HCT116 (cell line): ENCODE measurements at regions not wholly inside any gene's neighbourhood (a gene's known extent, or its start where the extent isn't known, plus 50 kb on each side); places are given as distances from the start of the nearest gene placed in this dataset.

Source experiments
- ATAC-seq: fragments of 200-7000 bp; cut with Tn5 transposase; 2 replicates; pipeline ENCODE4 v1.9.1; 2020; ENCODE audit warnings: mild to moderate bottlenecking, moderate library complexity
- BruUV-seq: library from RNA; stranded (reverse); fragments of 400-500 nt; replicated peaks from 2 replicates; lab custom pipeline; 2021; lab: Mats Ljungman, UMichigan
- CTCF ChIA-PET: fragments of 300-600 bp; sonication (Branson Sonifier 250); formaldehyde crosslinking; loops from one replicate; lab custom pipeline; 2021; ENCODE audit warnings: antibody characterized with exemption; lab: Charles Lee
- POLR2A ChIA-PET: fragments of 300-600, 350-600 bp; sonication (Branson Sonifier 250); formaldehyde crosslinking; loops from one replicate; lab custom pipeline; 2021; ENCODE audit warnings: antibody characterized with exemption; lab: Charles Lee
- RAD21 ChIA-PET, 2 experiments: fragments of 300-600 bp; sonication (Branson Sonifier 250); formaldehyde crosslinking; loops; one replicate each; lab custom pipeline; 2023; ENCODE audit warnings: low total read pairs in 2 of 2; ENCODE audit not compliant: uncharacterized antibody in 2 of 2, unreplicated experiment in 2 of 2, low non-redundant PET in 1 of 2; lab: Charles Lee
- DNase-seq: peaks from one replicate; pipeline ENCODE4 v3.0.0-alpha.2; 2010; ENCODE audit warnings: low read depth, low spot score
- H2AFZ ChIP-seq: fragments of 200-600 bp; shearing (Covaris generic), sonication (generic); 2 replicates; pipeline ENCODE4 v1.6.1; 2017; ENCODE audit warnings: low read depth, mixed run types, mixed read lengths, antibody characterized with exemption, low read length; ENCODE audit not compliant: poor library complexity, severe bottlenecking
- H3K27ac ChIP-seq: 2 replicates; pipeline ENCODE4 v1.5.1; 2012; ENCODE audit warnings: low read depth, low read length
- H3K27me3 ChIP-seq: fragments of 200-600 bp; sonication (generic); 2 replicates; pipeline ENCODE4 v1.6.1; 2016; ENCODE audit warnings: mixed run types, low read length, mixed read lengths; ENCODE audit not compliant: insufficient read depth
- H3K36me3 ChIP-seq, 2 experiments: fragments of 200-500 bp in 1 of 2; fragments of 200-600 bp in 1 of 2; sonication (Bioruptor generic) in 1 of 2; sonication (generic) in 1 of 2; 2 replicates each; pipeline versions ENCODE4 v1.5.1 to v1.6.1; 2014 to 2016; ENCODE audit warnings: low read length in 2 of 2, inconsistent platforms in 1 of 2, mixed read lengths in 1 of 2, mixed run types in 1 of 2; ENCODE audit not compliant: insufficient read depth in 2 of 2, control insufficient read depth in 1 of 2
- H3K4me1 ChIP-seq, 2 experiments: fragments of 200-600 bp in 1 of 2; sonication (generic) in 1 of 2; 2 replicates each; pipeline versions ENCODE4 v1.5.1 to v1.6.1; 2012 to 2017; ENCODE audit warnings: low read length in 2 of 2, inconsistent platforms in 1 of 2, mild to moderate bottlenecking in 1 of 2, mixed read lengths in 1 of 2, mixed run types in 1 of 2, moderate library complexity in 1 of 2; ENCODE audit not compliant: insufficient read depth in 2 of 2, control insufficient read depth in 1 of 2
- H3K4me2 ChIP-seq: fragments of 200-600 bp; sonication (generic); 2 replicates; pipeline ENCODE4 v1.6.1; 2017; ENCODE audit warnings: mixed run types, low read length, mixed read lengths
- H3K4me3 ChIP-seq, 2 experiments: fragments of 200-600 bp in 1 of 2; sonication (generic) in 1 of 2; replicated peaks in 1 of 2; 2 replicates each; pipeline ENCODE4 v1.5.1; 2011 to 2016; ENCODE audit warnings: low read length in 2 of 2, control low read depth in 1 of 2, low read depth in 1 of 2, mild to moderate bottlenecking in 1 of 2, mixed read lengths in 1 of 2, mixed run types in 1 of 2
- H3K79me2 ChIP-seq: fragments of 200-600 bp; sonication (generic); 2 replicates; pipeline ENCODE4 v1.6.1; 2017; ENCODE audit warnings: mild to moderate bottlenecking, mixed run types, low read length, moderate library complexity, mixed read lengths; ENCODE audit not compliant: insufficient read depth
- H3K9ac ChIP-seq: fragments of 200-600 bp; sonication (generic); 2 replicates; pipeline ENCODE4 v1.6.1; 2016; ENCODE audit warnings: low read length, mixed read lengths
- H3K9me2 ChIP-seq: fragments of 200-600 bp; sonication (generic), shearing (Covaris generic); 2 replicates; pipeline ENCODE4 v1.6.1; 2017; ENCODE audit warnings: mixed run types, mild to moderate bottlenecking, moderate library complexity; ENCODE audit not compliant: insufficient read depth
- H3K9me3 ChIP-seq, 2 experiments: fragments of 200-500 bp in 1 of 2; fragments of 200-600 bp in 1 of 2; sonication (Bioruptor generic) in 1 of 2; sonication (generic) in 1 of 2; 2 replicates each; pipeline ENCODE4 v1.6.1; 2014 to 2017; ENCODE audit warnings: low read length in 2 of 2, mixed read lengths in 2 of 2, inconsistent platforms in 1 of 2, low read depth in 1 of 2, mild to moderate bottlenecking in 1 of 2, mixed run types in 1 of 2, moderate library complexity in 1 of 2; ENCODE audit not compliant: control insufficient read depth in 1 of 2, insufficient read depth in 1 of 2
- H4K20me1 ChIP-seq: fragments of 200-600 bp; sonication (generic), shearing (Covaris generic); 2 replicates; pipeline ENCODE4 v1.6.1; 2017; ENCODE audit warnings: mixed run types, mild to moderate bottlenecking, moderate library complexity; ENCODE audit not compliant: insufficient read depth
- ATF3 ChIP-seq: IDR thresholded peaks from 2 replicates; pipeline ENCODE4 v1.6.1; 2012
- CBX3 ChIP-seq: IDR thresholded peaks from 2 replicates; pipeline ENCODE4 v1.6.1; 2012; ENCODE audit warnings: low read depth
- CTCF ChIP-seq, 3 experiments: fragments of 200-600 bp in 1 of 3; sonication (generic) in 1 of 3; IDR thresholded peaks in 2 of 3; conservative IDR thresholded peaks in 1 of 3; 2 replicates each; pipeline ENCODE4 v1.5.1; 2012 to 2017; ENCODE audit warnings: low read depth in 2 of 3, low read length in 2 of 3, antibody characterized with exemption in 1 of 3, borderline replicate concordance in 1 of 3, control low read depth in 1 of 3, mild to moderate bottlenecking in 1 of 3, mixed read lengths in 1 of 3, mixed run types in 1 of 3, moderate library complexity in 1 of 3; ENCODE audit not compliant: insufficient read depth in 1 of 3
- EGR1 ChIP-seq: IDR thresholded peaks from 2 replicates; pipeline ENCODE4 v1.6.1; 2012; ENCODE audit warnings: low read depth
- ELF1 ChIP-seq: IDR thresholded peaks from 2 replicates; pipeline ENCODE4 v1.6.1; 2012; ENCODE audit warnings: low read depth, borderline replicate concordance
- EZH2phosphoT487 ChIP-seq: fragments of 200-600 bp; IDR thresholded peaks from 2 replicates; pipeline ENCODE4 v1.6.1; 2018; ENCODE audit warnings: antibody characterized with exemption, borderline replicate concordance
- FOSL1 ChIP-seq: IDR thresholded peaks from 2 replicates; pipeline ENCODE4 v1.6.1; 2012; ENCODE audit warnings: low read depth
- POLR2A ChIP-seq: IDR thresholded peaks from 2 replicates; pipeline ENCODE4 v1.7.0; 2011; ENCODE audit warnings: borderline replicate concordance; ENCODE audit not compliant: insufficient read depth, insufficient read length; ENCODE audit errors: extremely low read depth
- POLR2AphosphoS5 ChIP-seq: IDR thresholded peaks from 2 replicates; pipeline ENCODE4 v1.6.1; 2011; ENCODE audit warnings: mild to moderate bottlenecking, low read depth, low read length, moderate library complexity
- SP1 ChIP-seq: IDR thresholded peaks from 2 replicates; pipeline ENCODE4 v1.6.1; 2012; ENCODE audit warnings: low read depth
- SRF ChIP-seq: IDR thresholded peaks from 2 replicates; pipeline ENCODE4 v1.6.1; 2012; ENCODE audit warnings: low read depth
- YY1 ChIP-seq: IDR thresholded peaks from 2 replicates; pipeline ENCODE4 v1.6.1; 2011; ENCODE audit warnings: low read length, low read depth, moderate library complexity, mild to moderate bottlenecking; ENCODE audit not compliant: insufficient replicate concordance; ENCODE audit errors: extremely low read depth
- ZFX ChIP-seq: fragments of 450-650 bp; IDR thresholded peaks from 2 replicates; pipeline ENCODE4 v1.6.1; 2017
- ZNF274 ChIP-seq: fragments of 200-500 bp; sonication (Bioruptor generic); IDR thresholded peaks from 2 replicates; pipeline ENCODE4 v1.6.1; 2014; ENCODE audit warnings: mild to moderate bottlenecking, low read depth, low read length, inconsistent platforms
- intact Hi-C: fragments of 100-400 bp; cut with micrococcal nuclease; formaldehyde crosslinking; loops from 2 replicates; pipeline ENCODE4 v1.10.0; 2022
- TF ChIP-seq, protein P1 (sequence below): IDR thresholded peaks from 2 replicates; pipeline ENCODE4 v1.6.1; 2011; ENCODE audit warnings: mild to moderate bottlenecking, low read length, moderate library complexity; ENCODE audit not compliant: insufficient replicate concordance; ENCODE audit errors: extremely low read depth

DNA sequence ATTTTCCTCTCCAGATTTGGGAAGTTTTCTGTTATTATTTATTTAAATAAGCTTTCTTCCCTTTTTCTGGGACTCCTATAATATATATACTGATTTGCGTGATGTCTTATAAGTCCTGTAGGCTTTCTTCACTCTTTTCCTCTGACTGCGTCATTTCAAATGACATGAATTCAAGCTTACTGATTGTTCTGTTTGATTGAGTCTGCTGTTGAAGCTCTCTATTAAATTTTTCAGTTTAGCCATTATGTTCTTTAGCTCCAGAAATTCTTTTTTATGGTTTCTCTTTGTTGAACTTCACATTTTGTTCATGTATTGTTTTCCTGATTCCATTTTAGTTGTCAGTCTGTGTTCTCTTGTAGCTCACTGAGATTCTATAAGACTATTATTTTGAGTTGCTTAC lies 135.8 kb upstream of the PRR23C start:
- ATAC-seq (no peak), DNase-seq (no peak)
- peak; percentile 34; the same call in 1 of the 2 replicates for TF ChIP-seq CBX3
- no peak for TF ChIP-seq ELF1
- no peak overlapping the region for H3K4me3 ChIP-seq
- no peaks in the 10 kb centered on the region; a peak in 1 of 4 replicates for H3K9me3 ChIP-seq
- no peaks in the 10 kb centered on the region for H3K4me1 ChIP-seq
- H3K27ac ChIP-seq: no peak overlapping the region
- BruUV-seq: no TSS peak
- no peaks in the 10 kb centered on the region for H4K20me1 ChIP-seq
- H3K27me3 ChIP-seq: no peaks in the 10 kb centered on the region
- CTCF ChIA-PET: interaction anchor here (0.8 to 1.2 kb wide), 2 partner anchors 68 to 139 kb away, joined by 4 read pairs; no protein-coding TSS in a partner anchor
- H3K79me2 ChIP-seq: no peaks in the 10 kb centered on the region
- H2AFZ ChIP-seq: no peak overlapping the region
- intact Hi-C loops: no loop called here
- RAD21 ChIA-PET: no interaction called here
- H3K9ac ChIP-seq: no peak overlapping the region
- H3K4me2 ChIP-seq: no peak overlapping the region
- no peaks in the 10 kb centered on the region for H3K9me2 ChIP-seq
- H3K36me3 ChIP-seq: no peaks in the 10 kb centered on the region
- POLR2A ChIA-PET: no interaction called here

DNA sequence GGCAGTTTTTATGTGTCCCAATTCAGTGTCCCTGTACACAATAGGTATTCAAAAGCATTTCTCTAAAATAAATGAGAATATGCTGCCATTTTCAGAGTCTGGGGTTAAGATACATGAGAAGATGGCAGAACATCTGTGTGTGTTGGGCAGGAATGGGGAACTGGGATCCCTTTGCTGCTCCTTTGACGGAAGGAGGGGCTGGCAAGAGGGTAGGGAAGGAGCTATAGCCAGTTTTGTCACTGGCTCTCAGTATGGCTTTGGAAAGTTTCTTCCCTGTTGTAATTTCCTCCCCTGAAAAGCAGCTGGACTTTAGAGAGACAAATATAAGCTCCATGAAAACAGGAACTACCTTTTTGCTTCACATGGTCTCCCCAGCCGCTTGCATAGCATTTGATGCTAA lies 137.5 kb upstream of the PRR23C start:
- Histone ChIP-seq H3K4me2 (no peak overlapping the region), H3K9me3 (no peaks in the 10 kb centered on the region; a peak in 1 of 4 replicates), H3K4me3 (no peak overlapping the region), H3K79me2 (no peaks in the 10 kb centered on the region), H2AFZ (no peak overlapping the region), H3K27ac (no peak overlapping the region), H3K9me2 (no peaks in the 10 kb centered on the region), H3K9ac (no peak overlapping the region), H3K4me1 (no peaks in the 10 kb centered on the region), H3K36me3 (no peaks in the 10 kb centered on the region), H4K20me1 (no peaks in the 10 kb centered on the region), H3K27me3 (no peaks in the 10 kb centered on the region)
- DNase-seq: no peak
- ChIA-PET RAD21 (no interaction called here), POLR2A (no interaction called here), CTCF (no interaction called here)
- ATAC-seq: no peak
- BruUV-seq: no TSS peak
- intact Hi-C loops: no loop called here
- TF ChIP-seq EZH2phosphoT487 (no peak), ZFX (no peak), CTCF (IDR thresholded peaks at IDR 0.05 in 2 of 3, conservative IDR thresholded peaks at IDR 0.05 in 1 of 3; ENCODE audit: borderline replicate concordance in 1 of 3, insufficient read depth in 1 of 3, low read depth in 2 of 3, low read length in 2 of 3) (no peak), ATF3 (no peak), SP1 (no peak), YY1 (no peak), ZNF274 (no peak), POLR2AphosphoS5 (no peak), CBX3 (no peak), POLR2A (no peak), SRF (no peak), EGR1 (no peak), FOSL1 (no peak)
- TF ChIP-seq, protein P1, sequence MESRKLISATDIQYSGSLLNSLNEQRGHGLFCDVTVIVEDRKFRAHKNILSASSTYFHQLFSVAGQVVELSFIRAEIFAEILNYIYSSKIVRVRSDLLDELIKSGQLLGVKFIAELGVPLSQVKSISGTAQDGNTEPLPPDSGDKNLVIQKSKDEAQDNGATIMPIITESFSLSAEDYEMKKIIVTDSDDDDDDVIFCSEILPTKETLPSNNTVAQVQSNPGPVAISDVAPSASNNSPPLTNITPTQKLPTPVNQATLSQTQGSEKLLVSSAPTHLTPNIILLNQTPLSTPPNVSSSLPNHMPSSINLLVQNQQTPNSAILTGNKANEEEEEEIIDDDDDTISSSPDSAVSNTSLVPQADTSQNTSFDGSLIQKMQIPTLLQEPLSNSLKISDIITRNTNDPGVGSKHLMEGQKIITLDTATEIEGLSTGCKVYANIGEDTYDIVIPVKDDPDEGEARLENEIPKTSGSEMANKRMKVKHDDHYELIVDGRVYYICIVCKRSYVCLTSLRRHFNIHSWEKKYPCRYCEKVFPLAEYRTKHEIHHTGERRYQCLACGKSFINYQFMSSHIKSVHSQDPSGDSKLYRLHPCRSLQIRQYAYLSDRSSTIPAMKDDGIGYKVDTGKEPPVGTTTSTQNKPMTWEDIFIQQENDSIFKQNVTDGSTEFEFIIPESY: no peak
